NCI-H2196 treated with DMSO at 0.1 percent for 48 hours (cell line): ENCODE measurements at regions not wholly inside any gene's neighbourhood (a gene's known extent, or its start where the extent isn't known, plus 50 kb on each side); places are given as distances from the start of the nearest gene placed in this dataset.

Experiments
- DNase-seq: peaks from one replicate; lab custom pipeline; 2025; ENCODE audit not compliant: unreplicated experiment; lab: John Stamatoyannopoulos, UW

- DNase-seq, result no peak
Observed at GRCh38 chr2:898319-898718, 52.3 kb upstream of the SNTG2 start.

GRCh38 chr2:897091-897490, 53.6 kb upstream of the SNTG2 start:
- DNase-seq, result no peak

GRCh38 chr2:893311-893710, 57.3 kb upstream of the SNTG2 start:
- DNase-seq, result no peak

- DNase-seq, result no peak
Observed at GRCh38 chr2:892892-893291, 57.8 kb upstream of the SNTG2 start.

GRCh38 chr2:892401-892800, 58.2 kb upstream of the SNTG2 start:
- DNase-seq, result no peak

DNA sequence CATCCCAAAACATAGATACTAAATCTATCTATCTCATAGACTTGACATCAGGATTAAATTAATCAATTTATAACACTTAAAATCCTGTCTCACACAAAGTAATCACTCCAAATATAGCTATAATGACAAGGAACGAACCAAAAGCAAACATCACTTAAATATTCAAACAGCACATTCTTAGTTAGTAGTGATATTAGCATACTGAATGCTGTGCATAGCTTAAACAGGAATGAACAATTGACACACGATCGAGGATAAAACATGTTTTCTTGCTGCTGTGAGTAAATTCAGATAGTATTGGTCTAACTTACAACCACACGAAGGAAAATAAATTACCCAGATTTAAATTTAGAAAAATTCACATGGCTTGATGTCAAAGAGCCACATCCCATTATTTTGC, 58.9 kb upstream of the SNTG2 start:
- DNase-seq, result no peak

DNA sequence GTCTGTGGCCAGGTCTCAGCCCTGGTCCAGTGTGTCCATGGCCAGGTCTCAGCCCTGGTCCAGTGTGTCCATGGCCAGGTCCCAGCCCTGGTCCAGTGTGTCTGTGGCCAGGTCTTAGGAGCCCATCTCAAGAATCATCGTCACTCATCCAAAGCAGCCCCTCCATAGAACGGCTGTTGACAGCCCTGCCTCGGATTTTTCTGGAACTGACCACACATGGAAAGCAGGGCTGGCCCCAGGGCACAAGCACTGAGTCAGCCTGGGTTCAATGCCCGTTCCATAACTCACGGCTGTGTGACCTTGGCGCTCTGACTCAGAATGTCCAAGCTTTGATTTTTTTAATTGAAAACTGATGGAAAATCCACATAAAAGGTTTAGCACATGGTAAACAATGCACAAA, 59.9 kb upstream of the SNTG2 start:
- DNase-seq, result no peak

DNA sequence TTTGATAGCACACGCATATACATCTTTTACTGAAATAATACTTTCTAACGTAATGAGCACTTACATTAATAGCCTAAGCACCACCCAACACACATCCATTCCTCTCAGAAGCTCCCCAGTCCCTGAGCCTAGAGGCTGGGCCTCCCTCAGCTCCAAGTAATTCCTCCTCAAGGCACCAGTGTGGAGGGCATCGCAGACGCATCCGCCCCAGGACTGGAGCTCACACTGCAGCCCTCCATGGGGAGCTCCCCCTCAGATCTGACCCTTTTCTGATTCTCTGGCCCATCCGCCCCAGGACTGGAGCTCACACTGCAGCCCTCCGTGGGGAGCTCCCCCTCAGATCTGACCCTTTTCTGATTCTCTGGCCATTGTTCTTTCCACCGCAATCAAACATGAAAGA, 60.4 kb upstream of the SNTG2 start:
- no peak for DNase-seq

GRCh38 chr2:888906-889566, 61.6 kb upstream of the SNTG2 start:
- no peak for DNase-seq

DNA sequence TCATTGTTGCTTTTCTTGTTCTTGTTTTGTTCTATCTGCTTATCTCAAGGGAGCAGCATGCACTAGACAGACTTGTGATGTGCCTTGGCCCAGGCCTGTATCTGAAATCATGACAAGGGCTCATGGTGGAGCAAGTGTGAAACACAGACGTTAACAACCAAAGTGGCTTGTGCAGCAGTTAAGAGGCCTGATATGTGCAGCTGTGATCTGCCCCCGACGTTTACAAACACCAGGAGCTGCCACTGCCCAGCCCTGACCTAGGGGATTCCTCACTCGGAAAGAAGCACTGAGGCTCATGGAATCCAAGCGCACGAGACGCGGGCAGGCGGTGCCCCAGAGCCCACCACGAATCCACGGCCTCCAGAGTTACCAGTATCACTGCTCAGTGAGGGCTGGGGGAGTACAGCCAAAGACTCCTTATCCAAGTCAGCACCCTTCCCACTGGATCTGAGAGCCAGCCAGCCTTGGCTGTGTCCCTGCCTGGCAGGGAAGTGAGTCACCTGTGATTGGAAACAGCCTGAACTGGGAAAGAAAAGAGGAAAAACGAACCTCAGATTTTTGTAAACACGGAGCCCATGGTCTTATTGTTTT, 62.3 kb upstream of the SNTG2 start:
- no peak for DNase-seq

DNA sequence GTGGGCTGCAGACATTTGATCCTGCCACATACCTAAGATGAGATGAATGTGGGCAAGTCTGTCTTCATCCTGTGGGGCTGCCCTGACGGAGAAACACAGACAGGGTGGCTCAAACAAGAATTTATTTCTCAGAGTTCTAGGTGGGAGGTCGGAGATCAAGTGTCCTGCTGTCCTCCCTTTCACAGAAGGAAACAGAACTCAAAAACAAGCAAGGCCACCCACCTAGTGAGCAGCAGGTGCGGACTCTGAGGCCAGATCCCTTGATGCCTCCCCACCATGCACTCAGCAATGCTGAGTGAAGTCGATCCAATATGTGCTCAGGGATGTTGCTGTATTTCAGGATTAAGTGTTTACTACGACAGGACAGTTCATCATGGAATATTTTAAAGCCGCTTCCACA, 63.0 kb upstream of the SNTG2 start:
- DNase-seq, result no peak

GRCh38 chr2:886072-887022, 64.3 kb upstream of the SNTG2 start:
- no peak for DNase-seq

- DNase-seq, result no peak
Observed at GRCh38 chr2:885230-886071, 65.2 kb upstream of the SNTG2 start.

DNA sequence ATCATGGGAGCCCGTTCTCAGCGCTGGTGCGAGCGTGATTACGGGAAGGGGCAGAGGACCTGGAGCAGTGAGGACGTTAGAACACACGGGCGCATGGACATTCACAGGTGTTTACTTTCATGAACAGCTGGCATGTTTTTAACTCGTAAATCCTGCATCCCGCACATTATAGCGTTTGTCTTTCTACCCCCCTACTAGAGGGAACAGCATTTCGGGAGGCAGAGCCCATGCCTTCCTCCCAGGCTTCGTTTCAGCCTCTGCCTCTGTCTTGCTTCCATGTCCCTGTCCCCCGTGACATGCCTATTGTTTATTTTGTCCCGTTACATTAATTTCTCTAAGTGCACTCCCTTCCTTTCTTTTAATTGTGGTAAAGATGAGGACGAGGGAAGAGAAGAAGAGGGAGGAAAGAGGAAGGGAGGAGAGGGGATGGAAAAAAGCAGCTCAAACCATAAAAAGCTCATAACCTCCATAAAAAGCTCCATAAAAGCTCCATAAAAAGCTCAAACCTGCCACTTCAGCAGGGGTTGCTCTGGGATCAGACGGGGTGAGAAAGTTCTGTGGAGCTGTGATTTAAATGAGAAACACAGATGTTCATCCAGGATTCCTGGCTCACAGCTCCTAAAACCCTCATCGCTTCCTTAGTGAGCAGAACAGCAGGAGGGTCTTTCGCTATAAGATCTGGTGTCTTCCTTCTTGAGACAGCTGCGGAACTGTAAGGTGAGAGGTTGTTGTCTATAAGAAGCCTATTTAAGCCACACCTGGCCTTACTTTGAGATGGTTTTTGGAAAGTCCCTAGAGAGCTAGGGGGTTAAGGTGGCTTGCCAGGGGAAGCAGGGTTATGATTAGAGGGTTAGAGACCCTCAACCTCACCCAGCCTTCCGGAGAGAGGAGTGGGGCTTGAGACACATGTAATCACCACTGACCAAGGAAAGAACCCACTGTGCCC, 66.6 kb upstream of the SNTG2 start:
- DNase-seq, result no peak

DNA sequence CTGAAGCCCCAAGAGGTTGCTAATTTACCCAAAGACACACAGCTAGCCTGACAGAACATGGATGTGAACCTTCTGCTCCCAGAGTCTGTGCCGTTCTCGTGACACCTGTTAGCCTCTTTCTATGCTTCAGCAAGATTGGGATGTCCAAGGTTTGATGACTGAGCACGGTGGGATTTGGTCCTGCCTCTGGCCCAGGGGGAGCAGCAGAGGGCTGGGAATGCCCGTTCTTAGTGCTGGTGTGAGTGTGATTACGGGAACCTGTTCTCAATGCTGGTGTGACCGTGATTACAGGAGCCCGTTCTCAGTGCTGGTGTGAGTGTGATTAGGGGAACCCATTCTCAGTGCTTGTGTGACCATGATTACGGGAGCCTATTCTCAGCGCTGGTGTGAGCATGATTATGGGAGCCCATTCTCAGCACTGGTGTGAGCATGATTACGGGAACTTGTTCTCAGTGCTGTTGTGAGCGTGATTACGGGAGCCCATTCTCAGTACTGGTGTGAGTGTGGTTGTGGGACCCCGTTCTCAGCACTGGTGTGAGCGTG, 67.3 kb upstream of the SNTG2 start:
- no peak for DNase-seq

GRCh38 chr2:881204-881918, 69.3 kb upstream of the SNTG2 start:
- DNase-seq, result no peak

DNA sequence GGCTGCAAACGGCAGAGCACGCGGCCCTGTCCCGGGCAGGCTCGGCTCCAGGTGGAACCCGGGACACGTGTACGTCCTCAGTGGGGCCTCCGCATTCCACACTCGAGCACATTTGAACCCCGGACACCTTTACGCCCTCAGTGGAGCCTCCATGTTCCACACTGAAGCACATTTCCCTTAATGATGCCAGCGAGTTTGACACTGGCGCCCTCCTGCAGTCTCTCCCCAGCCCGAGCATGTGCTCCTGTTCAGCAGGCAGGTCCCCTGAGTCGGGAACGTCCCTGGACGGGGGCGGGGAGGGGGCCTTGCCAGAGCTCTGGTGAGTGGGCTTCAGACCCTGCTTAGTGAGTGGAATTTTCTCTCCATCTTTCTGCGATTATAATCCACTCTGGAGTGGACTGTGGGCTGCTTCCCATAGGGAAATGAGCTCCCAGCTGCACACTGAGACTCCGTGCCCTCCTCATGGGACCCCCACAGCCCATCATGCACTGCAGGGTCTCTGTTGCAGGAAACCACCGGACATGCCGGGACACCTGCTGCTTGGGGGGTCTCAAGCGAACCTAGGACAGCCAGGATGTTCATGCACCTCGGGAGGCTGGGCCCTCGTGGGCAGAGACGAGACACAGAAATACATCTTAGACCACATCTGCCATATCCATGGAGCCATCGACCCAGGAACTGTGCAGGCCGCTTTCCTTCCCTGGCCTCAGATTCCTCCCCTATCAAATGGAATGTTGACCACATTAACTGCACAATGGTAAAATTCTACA, 70.3 kb upstream of the SNTG2 start:
- DNase-seq, result no peak

DNA sequence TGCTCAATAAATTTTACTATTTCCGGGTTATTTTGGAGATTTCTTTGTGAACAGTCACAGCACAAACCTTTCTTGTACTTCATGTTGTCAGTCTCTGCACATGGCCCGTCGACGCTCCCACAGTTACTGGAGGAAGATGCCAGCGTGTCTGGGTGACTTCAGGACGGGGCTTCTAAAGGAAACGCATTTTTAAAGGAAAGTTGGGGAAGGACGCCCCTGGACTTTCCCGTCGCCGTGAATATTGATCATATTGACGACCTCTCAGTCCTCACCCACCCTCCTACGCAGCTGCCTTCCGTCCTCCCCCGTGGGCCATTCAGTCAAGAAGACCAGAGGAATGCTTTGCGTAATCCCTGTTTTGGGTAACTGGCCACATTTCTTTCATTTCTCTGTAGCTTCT, 71.1 kb upstream of the SNTG2 start:
- DNase-seq, result no peak
